OCI-LY7 (cell line): ENCODE measurements at regions not wholly inside any gene's neighbourhood (a gene's known extent, or its start where the extent isn't known, plus 50 kb on each side); places are given as distances from the start of the nearest gene placed in this dataset.
"Not testable (repeated sequence)": the region's sequence is repeated elsewhere in the genome, so short reads cannot be mapped to it uniquely, and the experiment has no call there.

Experiments used
- BruUV-seq: library from RNA; stranded (reverse); fragments of 400-500 nt; replicated peaks from 2 replicates; lab custom pipeline; 2021; lab: Mats Ljungman, UMichigan
- CTCF ChIA-PET: fragments of 300-600 bp; sonication (Branson Sonifier 250); formaldehyde crosslinking; loops from one replicate; lab custom pipeline; 2022; ENCODE audit warnings: antibody characterized with exemption; ENCODE audit not compliant: unreplicated experiment; lab: Charles Lee
- POLR2A ChIA-PET: fragments of 300-600 bp; sonication (Branson Sonifier 250); formaldehyde crosslinking; loops from one replicate; lab custom pipeline; 2022; ENCODE audit warnings: antibody characterized with exemption; lab: Charles Lee
- DNase-seq: peaks from one replicate; pipeline ENCODE4 v3.0.0-alpha.2; 2015; ENCODE audit warnings: low spot score
- H2AFZ ChIP-seq: fragments of 200-600 bp; sonication (generic), shearing (Covaris generic); 2 replicates; pipeline ENCODE4 v1.6.1; 2014; ENCODE audit warnings: mild to moderate bottlenecking, antibody characterized with exemption, low read length, moderate library complexity
- H3K27ac ChIP-seq: fragments of 200-600 bp; sonication (generic); 2 replicates; pipeline ENCODE4 v1.5.1; 2014; ENCODE audit warnings: mixed run types, low read depth, mild to moderate bottlenecking, moderate library complexity, low read length, inconsistent platforms; ENCODE audit not compliant: poor library complexity, severe bottlenecking
- H3K36me3 ChIP-seq: fragments of 200-600 bp; sonication (generic); 2 replicates; pipeline ENCODE4 v1.6.1; 2014; ENCODE audit warnings: mild to moderate bottlenecking, antibody characterized with exemption, low read length, moderate library complexity, mixed read lengths; ENCODE audit not compliant: insufficient read depth
- H3K4me1 ChIP-seq: fragments of 200-600 bp; sonication (generic); 2 replicates; pipeline ENCODE4 v1.5.1; 2014; ENCODE audit warnings: mild to moderate bottlenecking, low read length; ENCODE audit not compliant: insufficient read depth, poor library complexity, severe bottlenecking
- H3K4me2 ChIP-seq: fragments of 200-600 bp; sonication (generic); 2 replicates; pipeline ENCODE4 v1.6.1; 2014; ENCODE audit warnings: mild to moderate bottlenecking, low read length
- H3K4me3 ChIP-seq: fragments of 200-600 bp; sonication (generic); 2 replicates; pipeline ENCODE4 v1.5.1; 2014; ENCODE audit warnings: mild to moderate bottlenecking, low read depth, low read length; ENCODE audit not compliant: poor library complexity, severe bottlenecking
- H3K79me2 ChIP-seq: fragments of 200-600 bp; sonication (generic); 2 replicates; pipeline ENCODE4 v1.6.1; 2016; ENCODE audit warnings: low read depth, mild to moderate bottlenecking, low read length, moderate library complexity, mixed read lengths; ENCODE audit not compliant: insufficient read depth
- H3K9me2 ChIP-seq: fragments of 200-600 bp; sonication (generic); 2 replicates; pipeline ENCODE4 v1.6.1; 2016; ENCODE audit warnings: mild to moderate bottlenecking, low read length, mixed read lengths; ENCODE audit not compliant: insufficient read depth
- H3K9me3 ChIP-seq: fragments of 200-600 bp; sonication (generic); 2 replicates; pipeline ENCODE4 v1.6.1; 2014; ENCODE audit warnings: mild to moderate bottlenecking, mixed run types, low read length, mixed read lengths
- H4K20me1 ChIP-seq: fragments of 200-600 bp; sonication (generic); 2 replicates; pipeline ENCODE4 v1.6.1; 2014; ENCODE audit warnings: mild to moderate bottlenecking, antibody characterized with exemption, low read length, moderate library complexity, mixed read lengths; ENCODE audit not compliant: insufficient read depth
- CTCF ChIP-seq: fragments of 200-600 bp; sonication (generic); conservative IDR thresholded peaks from 2 replicates; pipeline ENCODE4 v1.5.1; 2014; ENCODE audit warnings: mild to moderate bottlenecking, antibody characterized with exemption, low read length, moderate library complexity, mixed read lengths
- EZH2phosphoT487 ChIP-seq: fragments of 200-600 bp; sonication (generic); IDR thresholded peaks from 2 replicates; pipeline ENCODE4 v1.6.1; 2018; ENCODE audit warnings: low read depth, borderline replicate concordance, mild to moderate bottlenecking, mixed run types, antibody characterized with exemption, low read length, moderate library complexity, mixed read lengths
- intact Hi-C: fragments of 100-400 bp; cut with micrococcal nuclease; formaldehyde crosslinking; loops from one replicate; pipeline ENCODE4 v1.10.0; 2022; ENCODE audit not compliant: unreplicated experiment

- no peak overlapping the region for H3K27ac ChIP-seq
- no peak for DNase-seq
- H4K20me1 ChIP-seq, result no peaks in the 10 kb centered on the region
- no peaks in the 10 kb centered on the region for H3K4me1 ChIP-seq
- H3K9me2 ChIP-seq, result no peaks in the 10 kb centered on the region
- intact Hi-C loops, result no loop called here
- TF ChIP-seq EZH2phosphoT487 (no peak), CTCF (no peak)
- no peak overlapping the region for H3K4me2 ChIP-seq
- POLR2A ChIA-PET, result no interaction called here
- CTCF ChIA-PET, result no interaction called here
- BruUV-seq, result no TSS peak
- H3K9me3 ChIP-seq, result no peaks in the 10 kb centered on the region
- H3K36me3 ChIP-seq, result no peaks in the 10 kb centered on the region
- no peak overlapping the region for H2AFZ ChIP-seq
- H3K79me2 ChIP-seq, result no peaks in the 10 kb centered on the region
- no peak overlapping the region for H3K4me3 ChIP-seq
These were observed 56.5 kb upstream of the MCHR2 start for GRCh38 chr6:100050550-100050949.

GRCh38 chr6:100043961-100044360, 49.9 kb upstream of the MCHR2 start:
- DNase-seq, POLR2A ChIA-PET, H3K9me2 ChIP-seq, H3K4me2 ChIP-seq, H3K79me2 ChIP-seq, H3K36me3 ChIP-seq, BruUV-seq, intact Hi-C loops, H3K9me3 ChIP-seq, H4K20me1 ChIP-seq, H3K4me3 ChIP-seq, H2AFZ ChIP-seq, CTCF ChIA-PET, H3K27ac ChIP-seq, H3K4me1 ChIP-seq: not testable (repeated sequence)
